WTC11 (cell line): ENCODE measurements at regions not wholly inside any gene's neighbourhood (a gene's known extent, or its start where the extent isn't known, plus 50 kb on each side); places are given as distances from the start of the nearest gene placed in this dataset.
"Not testable (repeated sequence)": the region's sequence is repeated elsewhere in the genome, so short reads cannot be mapped to it uniquely, and the experiment has no call there.

Experiments
- ATAC-seq: fragments of 200-7000 bp; cut with Tn5 transposase; 2 replicates; pipeline ENCODE4 v1.10.0; 2021; ENCODE audit warnings: mild to moderate bottlenecking, moderate library complexity
- CTCF ChIA-PET: fragments of 300-600 bp; sonication (Branson Sonifier 250); formaldehyde crosslinking; loops from one replicate; lab custom pipeline; 2021; ENCODE audit warnings: antibody characterized with exemption; lab: Charles Lee
- POLR2A ChIA-PET: fragments of 350-600 bp; sonication (Branson Sonifier 250); formaldehyde crosslinking; loops from one replicate; lab custom pipeline; 2021; ENCODE audit warnings: antibody characterized with exemption; lab: Charles Lee
- DNase-seq: peaks from one replicate; pipeline ENCODE4 v3.0.0; 2021; ENCODE audit warnings: low spot score
- H3K27ac Mint-ChIP-seq: 2 replicates; pipeline ENCODE4 v1.8.0; 2021; ENCODE audit warnings: mixed read lengths
- H3K27me3 Mint-ChIP-seq: 2 replicates; pipeline ENCODE4 v1.8.0; 2021; ENCODE audit warnings: low read depth, mild to moderate bottlenecking, moderate library complexity, mixed read lengths
- H3K36me3 Mint-ChIP-seq: 2 replicates; pipeline ENCODE4 v1.8.0; 2021; ENCODE audit warnings: mixed read lengths
- H3K4me1 Mint-ChIP-seq: 2 replicates; pipeline ENCODE4 v1.8.0; 2022; ENCODE audit warnings: mixed read lengths
- H3K4me3 Mint-ChIP-seq: 2 replicates; pipeline ENCODE4 v1.8.0; 2021; ENCODE audit warnings: mild to moderate bottlenecking, moderate library complexity, mixed read lengths
- H3K9me3 Mint-ChIP-seq: 2 replicates; pipeline ENCODE4 v1.8.0; 2021; ENCODE audit warnings: mixed read lengths
- AFF4 ChIP-seq: sonication (generic); formaldehyde crosslinking; IDR thresholded peaks from 2 replicates; pipeline ENCODE4 v1.8.1; 2023; ENCODE audit warnings: mild to moderate bottlenecking, missing genetic modification reagents, borderline replicate concordance
- CREB1 ChIP-seq: sonication (generic); formaldehyde crosslinking; IDR thresholded peaks from 2 replicates; pipeline ENCODE4 v1.8.0; 2023; ENCODE audit warnings: mild to moderate bottlenecking, missing genetic modification reagents
- FOXK1 ChIP-seq: sonication (generic); formaldehyde crosslinking; IDR thresholded peaks from 2 replicates; pipeline ENCODE4 v1.8.0; 2022; ENCODE audit warnings: mild to moderate bottlenecking, moderate library complexity, missing genetic modification reagents
- JUN ChIP-seq: sonication (generic); formaldehyde crosslinking; IDR thresholded peaks from 2 replicates; pipeline ENCODE4 v1.8.0; 2023; ENCODE audit warnings: mild to moderate bottlenecking, missing genetic modification reagents
- OVOL2 ChIP-seq: fragments of 250-450 bp; sonication (Bioruptor Pico); IDR thresholded peaks from 2 replicates; pipeline ENCODE4 v1.9.0; 2021; ENCODE audit warnings: mild to moderate bottlenecking, borderline replicate concordance
- PREB ChIP-seq: sonication (generic); formaldehyde crosslinking; IDR thresholded peaks from 2 replicates; pipeline ENCODE4 v1.8.1; 2022; ENCODE audit warnings: mild to moderate bottlenecking, missing genetic modification reagents, moderate library complexity, borderline replicate concordance
- SP1 ChIP-seq: sonication (generic); formaldehyde crosslinking; conservative IDR thresholded peaks from 2 replicates; pipeline ENCODE4 v1.8.1; 2022; ENCODE audit warnings: missing genetic modification reagents
- ZMAT4 ChIP-seq: fragments of 250-450 bp; sonication (Bioruptor Pico); IDR thresholded peaks from 2 replicates; pipeline ENCODE4 v1.9.0; 2021; ENCODE audit warnings: mild to moderate bottlenecking
- TF ChIP-seq, protein P1 (sequence below): sonication (generic); formaldehyde crosslinking; IDR thresholded peaks from 2 replicates; pipeline ENCODE4 v1.8.1; 2023; ENCODE audit warnings: mild to moderate bottlenecking, missing genetic modification reagents, moderate library complexity
- TF ChIP-seq, protein P2 (sequence below): sonication (generic); formaldehyde crosslinking; IDR thresholded peaks from 2 replicates; pipeline ENCODE4 v1.8.0; 2022; ENCODE audit warnings: mild to moderate bottlenecking, missing genetic modification reagents

DNA sequence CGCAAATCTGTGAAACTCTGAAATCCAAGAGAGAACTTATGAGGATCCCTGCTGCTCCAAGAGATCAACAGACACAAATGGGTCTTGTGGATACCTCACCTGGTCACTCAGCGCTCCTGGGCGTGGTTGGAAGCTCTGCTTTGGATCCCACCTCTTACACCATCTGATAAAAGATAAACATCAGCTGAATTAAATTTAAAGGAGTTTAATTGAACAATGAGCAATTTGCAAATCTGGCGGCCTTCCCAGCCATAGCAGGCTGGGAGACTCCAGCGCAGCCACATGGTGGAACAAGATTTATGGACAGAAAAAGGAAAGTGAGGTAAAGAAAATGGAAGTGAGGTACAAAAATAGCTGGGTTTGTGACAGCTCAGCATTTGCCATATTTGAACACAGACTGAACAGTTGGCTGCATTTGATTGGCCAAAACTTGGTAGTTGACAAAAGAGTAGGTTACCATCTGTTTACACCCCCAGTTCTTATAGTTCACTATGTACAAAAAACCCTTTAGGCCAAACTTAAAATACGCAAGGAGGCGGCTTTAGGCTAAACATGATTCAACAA is 437.3 kb upstream of the NDST3 start (continued):
- TF ChIP-seq PREB (CRISPR knock-in tag), result no peak
- no peak for TF ChIP-seq JUN (CRISPR knock-in tag)

DNA sequence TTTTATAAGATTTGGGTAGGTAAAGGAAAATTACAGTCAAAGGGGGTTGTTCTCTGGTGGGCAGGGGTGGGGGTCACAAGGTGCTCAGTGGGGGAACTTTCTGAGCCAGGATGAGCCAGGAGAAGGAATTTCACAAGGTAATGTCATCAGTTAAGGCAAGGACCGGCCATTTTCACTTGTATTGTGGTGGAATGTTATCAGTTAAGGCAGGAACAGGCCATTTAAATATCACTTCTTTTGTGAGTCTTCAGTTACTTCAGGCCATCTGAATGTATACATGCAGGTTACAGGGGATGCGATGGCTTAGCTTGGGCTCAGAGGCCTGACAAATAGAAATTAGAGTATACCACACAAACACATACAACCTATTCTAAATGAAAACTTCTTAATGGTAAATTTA is 434.9 kb upstream of the NDST3 start:
- POLR2A ChIA-PET, DNase-seq, H3K36me3 Mint-ChIP-seq, H3K9me3 Mint-ChIP-seq, H3K27me3 Mint-ChIP-seq, ATAC-seq, H3K4me3 Mint-ChIP-seq, CTCF ChIA-PET, H3K27ac Mint-ChIP-seq: not testable (repeated sequence)
- peaks cover 24% of the 10 kb centered on the region for H3K4me1 Mint-ChIP-seq

DNA sequence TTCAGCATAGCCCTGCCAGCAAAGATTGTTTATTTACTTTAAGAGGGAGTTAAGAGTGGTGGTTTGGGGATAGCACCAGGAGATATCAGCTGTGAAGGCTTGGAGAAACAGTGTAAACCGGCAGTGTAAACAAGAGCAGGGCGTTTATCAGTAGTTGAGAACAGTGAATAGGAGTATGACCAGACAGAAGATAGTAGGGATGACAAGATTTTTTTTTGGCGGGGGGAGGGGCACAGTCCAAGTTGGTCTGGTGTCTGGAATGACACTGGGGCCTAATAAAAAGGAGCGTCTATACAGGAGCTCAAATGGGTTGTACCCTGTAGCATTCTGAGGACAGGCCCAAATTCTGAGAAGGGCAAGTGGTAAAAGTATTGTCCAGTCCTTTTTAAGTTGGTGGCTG is 433.4 kb upstream of the NDST3 start:
- H3K9me3 Mint-ChIP-seq, H3K27me3 Mint-ChIP-seq, H3K4me3 Mint-ChIP-seq, POLR2A ChIA-PET, H3K27ac Mint-ChIP-seq, H3K36me3 Mint-ChIP-seq, DNase-seq, CTCF ChIA-PET, ATAC-seq: not testable (repeated sequence)
- H3K4me1 Mint-ChIP-seq, result peaks cover 24% of the 10 kb centered on the region

- Mint-ChIP-seq H3K27me3 (no peaks in the 10 kb centered on the region), H3K4me3 (no peak overlapping the region), H3K36me3 (no peaks in the 10 kb centered on the region), H3K4me1 (no peaks in the 10 kb centered on the region), H3K9me3 (peaks cover 11% of the 10 kb centered on the region; the same call in 1 of the 2 replicates), H3K27ac (no peak overlapping the region)
- DNase-seq (no peak), ATAC-seq (no peak)
- TF ChIP-seq, protein P1, sequence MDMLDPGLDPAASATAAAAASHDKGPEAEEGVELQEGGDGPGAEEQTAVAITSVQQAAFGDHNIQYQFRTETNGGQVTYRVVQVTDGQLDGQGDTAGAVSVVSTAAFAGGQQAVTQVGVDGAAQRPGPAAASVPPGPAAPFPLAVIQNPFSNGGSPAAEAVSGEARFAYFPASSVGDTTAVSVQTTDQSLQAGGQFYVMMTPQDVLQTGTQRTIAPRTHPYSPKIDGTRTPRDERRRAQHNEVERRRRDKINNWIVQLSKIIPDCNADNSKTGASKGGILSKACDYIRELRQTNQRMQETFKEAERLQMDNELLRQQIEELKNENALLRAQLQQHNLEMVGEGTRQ (CRISPR knock-in tag), result no peak
- no peak for TF ChIP-seq FOXK1 (CRISPR knock-in tag)
- no peak for TF ChIP-seq CREB1 (CRISPR knock-in tag)
- no peak for TF ChIP-seq OVOL2 (CRISPR knock-in tag)
- TF ChIP-seq ZMAT4 (CRISPR knock-in tag), result no peak
- TF ChIP-seq SP1 (CRISPR knock-in tag), result no peak
- TF ChIP-seq, protein P2, sequence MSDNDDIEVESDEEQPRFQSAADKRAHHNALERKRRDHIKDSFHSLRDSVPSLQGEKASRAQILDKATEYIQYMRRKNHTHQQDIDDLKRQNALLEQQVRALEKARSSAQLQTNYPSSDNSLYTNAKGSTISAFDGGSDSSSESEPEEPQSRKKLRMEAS, result no peak
- TF ChIP-seq AFF4 (CRISPR knock-in tag), result no peak
- CTCF ChIA-PET, result interaction anchor here (1.1 kb wide), 1 partner anchor 90 kb away, joined by 3 read pairs; no protein-coding TSS in a partner anchor
- POLR2A ChIA-PET, result no interaction called here
Measured at GRCh38 chr4:117610706-117611308, 423.5 kb upstream of the NDST3 start.
